ENCODE measurements at regions not wholly inside any gene's neighbourhood (a gene's known extent, or its start where the extent isn't known, plus 50 kb on each side); places are given as distances from the start of the nearest gene placed in this dataset.

DNA sequence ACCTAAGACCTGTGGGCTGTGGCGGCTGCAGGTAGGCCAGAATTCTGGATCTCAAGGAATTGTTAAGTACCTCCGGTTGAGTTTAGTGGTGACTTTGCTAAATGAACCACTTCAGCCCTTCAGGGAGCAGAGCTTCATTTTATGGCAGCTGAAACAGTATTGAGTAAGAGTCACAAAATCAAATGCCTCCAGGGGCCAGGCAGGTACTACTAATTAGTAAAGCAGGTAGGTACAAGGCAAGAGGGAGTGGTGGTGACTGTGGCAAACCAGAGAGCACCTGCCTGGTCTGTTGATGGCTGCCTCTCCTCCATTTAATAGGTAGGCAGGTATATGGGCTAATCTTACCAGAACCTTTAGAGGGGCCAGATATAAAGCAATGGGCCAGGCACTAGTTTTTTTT, 118.8 kb downstream of the EMX2 start:
- TF ChIP-seq, protein P1, sequence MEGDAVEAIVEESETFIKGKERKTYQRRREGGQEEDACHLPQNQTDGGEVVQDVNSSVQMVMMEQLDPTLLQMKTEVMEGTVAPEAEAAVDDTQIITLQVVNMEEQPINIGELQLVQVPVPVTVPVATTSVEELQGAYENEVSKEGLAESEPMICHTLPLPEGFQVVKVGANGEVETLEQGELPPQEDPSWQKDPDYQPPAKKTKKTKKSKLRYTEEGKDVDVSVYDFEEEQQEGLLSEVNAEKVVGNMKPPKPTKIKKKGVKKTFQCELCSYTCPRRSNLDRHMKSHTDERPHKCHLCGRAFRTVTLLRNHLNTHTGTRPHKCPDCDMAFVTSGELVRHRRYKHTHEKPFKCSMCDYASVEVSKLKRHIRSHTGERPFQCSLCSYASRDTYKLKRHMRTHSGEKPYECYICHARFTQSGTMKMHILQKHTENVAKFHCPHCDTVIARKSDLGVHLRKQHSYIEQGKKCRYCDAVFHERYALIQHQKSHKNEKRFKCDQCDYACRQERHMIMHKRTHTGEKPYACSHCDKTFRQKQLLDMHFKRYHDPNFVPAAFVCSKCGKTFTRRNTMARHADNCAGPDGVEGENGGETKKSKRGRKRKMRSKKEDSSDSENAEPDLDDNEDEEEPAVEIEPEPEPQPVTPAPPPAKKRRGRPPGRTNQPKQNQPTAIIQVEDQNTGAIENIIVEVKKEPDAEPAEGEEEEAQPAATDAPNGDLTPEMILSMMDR (IDR thresholded peaks at IDR 0.05 in 2 of 3, conservative IDR thresholded peaks at IDR 0.05 in 1 of 3; ENCODE audit: borderline replicate concordance in 1 of 3, insufficient read depth in 1 of 3, low read depth in 2 of 3, low read length in 2 of 3): no peak
- no peak for TF ChIP-seq RAD21 (IDR thresholded peaks at IDR 0.05; ENCODE audit: low read depth)
- no peak for TF ChIP-seq EZH2 (IDR thresholded peaks at IDR 0.05)
- TF ChIP-seq POLR2AphosphoS5 (IDR thresholded peaks at IDR 0.05; ENCODE audit: low read depth, low read length): no peak
- no peak for TF ChIP-seq SRF (IDR thresholded peaks at IDR 0.05; ENCODE audit: low read depth)
- no peak for TF ChIP-seq EZH2phosphoT487 (IDR thresholded peaks at IDR 0.05; ENCODE audit: borderline replicate concordance)
- TF ChIP-seq POLR2A (IDR thresholded peaks at IDR 0.05; ENCODE audit: borderline replicate concordance, extremely low read depth, insufficient read depth, insufficient read length): no peak
- TF ChIP-seq SIN3A (IDR thresholded peaks at IDR 0.05; ENCODE audit: low read depth): no peak
- TF ChIP-seq, protein P2, sequence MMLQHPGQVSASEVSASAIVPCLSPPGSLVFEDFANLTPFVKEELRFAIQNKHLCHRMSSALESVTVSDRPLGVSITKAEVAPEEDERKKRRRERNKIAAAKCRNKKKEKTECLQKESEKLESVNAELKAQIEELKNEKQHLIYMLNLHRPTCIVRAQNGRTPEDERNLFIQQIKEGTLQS (IDR thresholded peaks at IDR 0.05): no peak
- no peak for TF ChIP-seq TCF7L2 (IDR thresholded peaks at IDR 0.05; ENCODE audit: borderline replicate concordance, extremely low read depth, insufficient read depth, insufficient read length)
- no peak for TF ChIP-seq CEBPB (IDR thresholded peaks at IDR 0.05; ENCODE audit: low read depth)
